Activated CD8-positive, alpha-beta T cell treated with anti-CD3 and anti-CD28 coated beads, Interleukin-2, amount 10 ng/mL, durations not matched to agents 7 days and 5 days (primary cell): ENCODE measurements at regions not wholly inside any gene's neighbourhood (a gene's known extent, or its start where the extent isn't known, plus 50 kb on each side); places are given as distances from the start of the nearest gene placed in this dataset.

Experiments used
- ATAC-seq: fragments of 150-1000 bp; cut with Tn5 transposase; one replicate; pipeline ENCODE4 v1.10.0; 2021; ENCODE audit warnings: moderate library complexity
- CTCF ChIA-PET: fragments of 350-600 bp; sonication (Branson Sonifier 250); formaldehyde crosslinking; loops from one replicate; lab custom pipeline; 2021; ENCODE audit warnings: antibody characterized with exemption; lab: Charles Lee
- POLR2A ChIA-PET: fragments of 350-600 bp; sonication (Branson Sonifier 250); formaldehyde crosslinking; loops from one replicate; lab custom pipeline; 2021; ENCODE audit warnings: antibody characterized with exemption; lab: Charles Lee
- DNase-seq: peaks from one replicate; pipeline ENCODE4 v3.0.0-alpha.2; 2020
- H3K27ac Mint-ChIP-seq: one replicate; pipeline ENCODE4 v1.8.0; 2021; ENCODE audit warnings: mild to moderate bottlenecking, mixed read lengths
- H3K27me3 Mint-ChIP-seq: one replicate; pipeline ENCODE4 v1.8.0; 2021; ENCODE audit warnings: low read depth, mixed read lengths
- H3K36me3 Mint-ChIP-seq: one replicate; pipeline ENCODE4 v1.8.0; 2021; ENCODE audit warnings: low read depth, mixed read lengths
- H3K4me1 Mint-ChIP-seq: one replicate; pipeline ENCODE4 v1.8.0; 2021; ENCODE audit warnings: low read depth, mixed read lengths
- H3K4me3 Mint-ChIP-seq: one replicate; pipeline ENCODE4 v1.8.0; 2021; ENCODE audit warnings: mild to moderate bottlenecking, mixed read lengths
- H3K9me3 Mint-ChIP-seq: one replicate; pipeline ENCODE4 v1.8.0; 2022; ENCODE audit warnings: mixed read lengths; ENCODE audit not compliant: insufficient read depth

DNA sequence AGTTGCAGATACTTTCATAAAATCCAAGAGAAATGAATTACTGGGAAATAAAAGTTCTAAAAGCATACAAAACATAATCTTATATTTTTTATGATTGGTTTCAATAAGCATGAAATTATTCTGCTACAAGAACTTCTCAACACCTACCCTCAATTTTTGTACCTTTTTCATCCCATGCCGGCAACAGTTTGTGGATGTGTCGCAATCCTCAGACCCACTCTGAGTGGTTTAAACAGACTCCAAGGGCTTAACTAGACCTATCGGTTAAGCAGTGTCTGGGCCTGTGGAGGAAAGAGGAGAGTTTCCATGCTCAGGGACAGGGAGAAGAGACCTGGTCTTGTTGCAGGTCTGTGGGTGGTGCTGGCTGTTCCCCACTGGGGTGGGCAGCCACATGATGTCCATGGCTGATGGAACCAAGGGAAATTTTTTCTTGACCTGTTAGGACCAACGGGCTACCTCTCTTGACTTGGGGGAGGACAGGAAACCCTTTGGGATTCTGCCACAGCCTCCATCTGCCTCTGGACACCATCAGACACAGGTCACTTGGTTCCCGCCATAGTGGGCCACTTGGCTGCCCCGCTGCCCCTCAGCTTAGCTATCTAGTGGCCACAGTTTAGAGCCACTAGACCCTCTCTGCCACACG, 81.1 kb upstream of the CLDN14 start:
- Mint-ChIP-seq H3K4me3 (no peak overlapping the region), H3K4me1 (peaks cover 3% of the 10 kb centered on the region), H3K27ac (no peak overlapping the region), H3K27me3 (peaks cover 3% of the 10 kb centered on the region), H3K36me3 (no peaks in the 10 kb centered on the region), H3K9me3 (peaks cover 4% of the 10 kb centered on the region)
- ChIA-PET CTCF (no interaction called here), POLR2A (no interaction called here)
- DNase-seq (no peak), ATAC-seq (no peak)

DNA sequence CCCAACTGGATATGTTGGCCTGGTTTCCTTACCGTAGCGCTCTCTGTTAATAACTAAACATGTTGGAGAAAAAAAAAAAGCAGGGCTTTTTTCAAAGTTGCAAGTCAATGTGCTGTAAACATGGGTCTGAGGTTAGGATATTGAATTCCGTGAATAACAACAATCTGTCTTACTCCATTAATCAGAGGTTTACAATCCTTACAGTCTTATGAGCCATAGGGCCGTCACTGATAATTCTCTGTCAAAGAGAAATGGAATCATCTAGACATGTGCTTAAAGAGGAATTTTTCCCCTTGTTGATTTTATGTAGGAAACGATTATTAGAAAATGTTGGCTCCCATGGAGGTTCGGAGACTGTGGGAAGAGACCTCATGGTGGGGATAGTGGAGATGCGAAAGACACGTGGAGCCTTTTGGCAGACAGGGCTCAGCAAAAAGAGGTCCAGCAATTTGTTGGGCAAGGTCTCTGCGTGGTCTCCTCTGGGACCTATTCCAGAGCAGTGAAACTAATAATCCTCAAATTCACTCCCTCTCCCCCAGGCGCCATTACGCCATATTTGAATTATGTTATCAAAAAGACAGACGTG, 83.5 kb upstream of the CLDN14 start:
- H3K4me3 Mint-ChIP-seq, result no peak overlapping the region
- no peak for ATAC-seq
- CTCF ChIA-PET, result no interaction called here
- H3K27ac Mint-ChIP-seq, result no peak overlapping the region
- no peak for DNase-seq
- H3K4me1 Mint-ChIP-seq, result peaks cover 3% of the 10 kb centered on the region
- POLR2A ChIA-PET, result interaction anchor here (0.6 to 0.7 kb wide), 2 partner anchors 16 to 325 kb away, joined by 3 to 4 read pairs; no protein-coding TSS in a partner anchor
- no peaks in the 10 kb centered on the region for H3K9me3 Mint-ChIP-seq
- no peaks in the 10 kb centered on the region for H3K36me3 Mint-ChIP-seq
- H3K27me3 Mint-ChIP-seq, result peaks cover 3% of the 10 kb centered on the region

DNA sequence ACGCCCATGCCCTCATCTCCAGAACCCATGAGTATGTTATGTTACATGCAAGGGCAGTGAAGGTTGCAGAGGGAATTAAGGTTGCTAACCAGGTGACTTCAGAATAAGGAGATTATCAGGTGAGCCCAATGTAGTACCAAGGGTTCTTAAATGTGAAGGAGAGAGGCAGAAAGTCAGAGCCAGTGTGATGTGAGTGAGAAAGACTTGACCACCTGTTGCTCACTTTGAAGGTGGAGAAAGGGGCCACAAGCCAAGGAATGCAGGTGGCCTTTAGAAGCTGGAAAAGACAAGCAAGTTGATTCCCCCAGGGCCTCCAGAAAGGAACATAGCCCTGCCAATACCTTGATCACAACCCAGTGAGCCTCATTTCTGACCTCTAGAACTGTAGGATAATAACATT, 84.7 kb upstream of the CLDN14 start:
- Mint-ChIP-seq H3K4me3 (no peak overlapping the region), H3K4me1 (peaks cover 3% of the 10 kb centered on the region), H3K27me3 (peaks cover 3% of the 10 kb centered on the region), H3K36me3 (no peaks in the 10 kb centered on the region), H3K9me3 (no peaks in the 10 kb centered on the region), H3K27ac (no peak overlapping the region)
- no peak for ATAC-seq
- POLR2A ChIA-PET, result no interaction called here
- CTCF ChIA-PET, result no interaction called here
- DNase-seq, result no peak

DNA sequence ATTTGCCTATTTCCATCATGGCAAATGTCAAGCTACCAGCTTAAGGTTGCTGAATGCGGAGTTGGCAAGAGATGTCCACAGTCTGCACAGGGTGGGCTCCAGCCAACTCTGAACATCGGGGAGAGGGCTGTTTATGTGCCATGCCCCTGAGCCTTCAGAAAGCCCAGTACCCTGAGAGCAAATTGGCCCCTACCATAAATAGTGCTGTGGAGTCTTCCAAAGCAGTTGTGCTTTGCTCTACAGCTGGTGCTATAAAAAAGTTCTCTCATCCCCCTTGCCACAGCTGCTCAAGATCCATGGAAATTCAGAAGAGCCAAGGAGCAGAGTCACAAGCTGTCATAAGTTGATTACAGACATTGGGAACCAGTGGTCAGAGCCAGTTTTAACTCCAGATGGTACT, 85.6 kb upstream of the CLDN14 start:
- no peak overlapping the region for H3K4me3 Mint-ChIP-seq
- peaks cover 3% of the 10 kb centered on the region for H3K4me1 Mint-ChIP-seq
- ChIA-PET POLR2A (no interaction called here), CTCF (no interaction called here)
- H3K9me3 Mint-ChIP-seq, result no peaks in the 10 kb centered on the region
- DNase-seq, result no peak
- peaks cover 4% of the 10 kb centered on the region for H3K27me3 Mint-ChIP-seq
- H3K36me3 Mint-ChIP-seq, result no peaks in the 10 kb centered on the region
- ATAC-seq, result no peak
- no peak overlapping the region for H3K27ac Mint-ChIP-seq

DNA sequence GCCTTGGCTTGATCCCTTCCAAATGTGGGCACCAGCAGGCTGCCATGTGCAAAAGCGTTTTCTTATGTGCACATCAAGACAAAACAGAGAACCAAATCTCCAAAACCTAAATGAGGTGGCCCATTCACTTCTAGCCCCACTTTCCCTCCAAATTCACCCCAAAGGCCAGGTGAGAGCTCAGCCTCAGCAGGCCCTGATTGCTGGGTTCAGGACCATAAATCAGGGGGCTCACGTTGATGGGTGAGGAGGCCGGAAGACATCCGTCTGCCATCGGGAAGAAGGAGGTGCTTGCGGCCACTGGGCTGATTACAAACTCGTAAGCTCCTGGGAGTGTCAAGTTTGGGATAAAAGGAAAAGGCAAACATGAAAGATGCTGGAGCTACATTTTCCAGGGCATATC, 86.7 kb upstream of the CLDN14 start:
- Mint-ChIP-seq H3K9me3 (no peaks in the 10 kb centered on the region), H3K27ac (no peak overlapping the region), H3K4me3 (no peak overlapping the region), H3K27me3 (peaks cover 4% of the 10 kb centered on the region), H3K36me3 (no peaks in the 10 kb centered on the region), H3K4me1 (peaks cover 3% of the 10 kb centered on the region)
- no peak for ATAC-seq
- no peak for DNase-seq
- POLR2A ChIA-PET, result no interaction called here
- CTCF ChIA-PET, result no interaction called here

DNA sequence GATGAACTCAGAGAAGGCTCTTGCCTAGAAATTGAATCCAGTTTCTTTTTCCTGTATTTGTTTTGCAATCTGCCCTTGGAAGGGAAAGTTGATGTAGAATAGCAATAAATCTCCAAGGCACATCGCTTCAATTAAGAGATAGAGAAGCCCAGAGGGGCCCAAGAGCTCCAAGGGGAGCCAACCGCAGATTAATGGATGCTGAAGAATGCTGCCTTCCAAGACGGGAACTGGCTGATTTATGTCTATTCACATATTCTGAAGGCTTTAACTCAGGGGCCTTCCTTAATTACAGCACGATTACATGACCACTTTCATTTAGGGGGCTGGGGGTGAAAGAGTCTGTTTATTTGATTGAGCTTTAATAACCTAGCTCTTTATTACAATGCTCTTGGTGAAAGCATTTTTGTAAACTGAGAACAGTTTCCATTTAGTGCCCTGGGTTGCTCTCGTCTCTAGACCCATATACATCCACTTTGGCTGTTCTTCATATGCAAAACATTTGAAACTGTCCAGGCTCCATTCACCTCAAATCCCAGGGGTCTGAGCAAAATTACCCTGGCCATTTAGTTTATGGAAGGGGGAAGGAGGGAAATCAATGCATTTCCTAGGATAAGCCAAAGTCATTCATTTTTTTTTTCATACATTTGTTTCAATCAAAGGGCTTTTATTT, 87.4 kb upstream of the CLDN14 start:
- H3K4me1 Mint-ChIP-seq, result no peaks in the 10 kb centered on the region
- no peaks in the 10 kb centered on the region for H3K36me3 Mint-ChIP-seq
- CTCF ChIA-PET, result no interaction called here
- no peak for ATAC-seq
- no peak overlapping the region for H3K4me3 Mint-ChIP-seq
- peaks cover 4% of the 10 kb centered on the region for H3K27me3 Mint-ChIP-seq
- no peak for DNase-seq
- H3K9me3 Mint-ChIP-seq, result no peaks in the 10 kb centered on the region
- POLR2A ChIA-PET, result no interaction called here
- no peak overlapping the region for H3K27ac Mint-ChIP-seq

DNA sequence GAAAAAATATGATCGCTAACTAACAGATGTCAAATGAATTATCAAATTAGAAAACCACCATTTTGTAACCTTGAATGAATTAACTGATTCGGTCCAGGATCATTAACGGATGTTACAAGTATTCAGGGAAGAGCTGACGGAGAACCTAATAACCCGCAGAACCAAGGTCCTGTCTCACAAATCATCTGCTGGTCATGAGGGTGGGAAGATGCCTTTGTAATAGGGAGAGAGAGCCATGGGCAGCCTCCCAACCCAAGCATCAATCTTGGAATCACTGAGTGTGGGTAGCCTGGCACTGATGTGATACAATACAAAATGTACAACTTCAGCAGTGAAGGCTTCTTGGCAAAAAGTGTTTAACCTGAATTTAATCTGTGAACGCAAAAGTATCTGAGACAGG, 89.6 kb upstream of the CLDN14 start:
- Mint-ChIP-seq H3K36me3 (no peaks in the 10 kb centered on the region), H3K9me3 (no peaks in the 10 kb centered on the region), H3K4me1 (no peaks in the 10 kb centered on the region), H3K27ac (no peak overlapping the region), H3K27me3 (peaks cover 3% of the 10 kb centered on the region), H3K4me3 (no peak overlapping the region)
- no peak for ATAC-seq
- ChIA-PET POLR2A (no interaction called here), CTCF (no interaction called here)
- DNase-seq, result no peak

DNA sequence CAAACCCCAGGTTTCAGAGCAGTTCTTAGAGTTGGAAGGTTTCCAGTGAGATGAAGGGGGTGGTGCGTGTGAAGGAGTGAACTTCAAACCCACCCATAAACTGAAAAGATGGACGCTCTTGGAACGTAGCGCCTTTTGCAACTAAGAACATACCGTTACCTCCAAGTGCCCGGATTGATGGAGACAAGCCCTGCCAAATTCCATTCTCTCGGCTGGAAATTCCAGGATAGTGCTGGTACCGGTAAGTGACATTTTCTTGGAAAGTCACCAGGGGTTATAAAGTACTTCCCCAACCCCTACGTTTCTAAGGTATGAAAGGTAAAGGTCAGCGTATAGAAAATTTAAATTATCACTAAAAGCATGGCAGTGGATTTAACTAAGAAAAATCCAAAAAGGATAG, 91.6 kb upstream of the CLDN14 start:
- H3K27me3 Mint-ChIP-seq, result peaks cover 8% of the 10 kb centered on the region
- H3K4me3 Mint-ChIP-seq, result no peak overlapping the region
- H3K36me3 Mint-ChIP-seq, result no peaks in the 10 kb centered on the region
- ATAC-seq (no peak), DNase-seq (no peak)
- no peak overlapping the region for H3K27ac Mint-ChIP-seq
- H3K4me1 Mint-ChIP-seq, result no peaks in the 10 kb centered on the region
- no peaks in the 10 kb centered on the region for H3K9me3 Mint-ChIP-seq
- ChIA-PET CTCF (no interaction called here), POLR2A (no interaction called here)

DNA sequence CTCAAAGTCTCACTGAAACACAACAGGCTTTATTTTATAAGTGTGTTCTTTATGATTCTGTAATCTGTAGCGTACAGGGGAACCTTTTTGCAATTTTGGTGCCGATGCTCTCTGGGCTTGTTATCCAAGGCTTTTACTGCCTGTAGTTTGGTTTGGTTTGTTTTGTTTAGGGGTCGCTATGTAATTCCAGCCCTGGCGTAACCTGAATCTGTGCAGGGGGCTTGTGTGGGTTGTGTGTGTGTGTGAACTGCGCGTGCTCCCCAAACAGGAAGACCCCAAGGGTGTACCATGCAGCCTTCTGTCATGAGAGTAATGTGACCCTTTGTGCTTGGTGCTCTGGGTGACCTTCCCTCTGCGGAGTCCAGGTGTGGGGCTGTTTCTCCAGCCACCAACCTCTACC, 92.1 kb upstream of the CLDN14 start:
- no peaks in the 10 kb centered on the region for H3K36me3 Mint-ChIP-seq
- H3K9me3 Mint-ChIP-seq, result no peaks in the 10 kb centered on the region
- H3K4me3 Mint-ChIP-seq, result no peak overlapping the region
- DNase-seq (no peak), ATAC-seq (no peak)
- no peak overlapping the region for H3K27ac Mint-ChIP-seq
- H3K4me1 Mint-ChIP-seq, result no peaks in the 10 kb centered on the region
- peaks cover 8% of the 10 kb centered on the region for H3K27me3 Mint-ChIP-seq
- CTCF ChIA-PET, result no interaction called here
- POLR2A ChIA-PET, result no interaction called here

DNA sequence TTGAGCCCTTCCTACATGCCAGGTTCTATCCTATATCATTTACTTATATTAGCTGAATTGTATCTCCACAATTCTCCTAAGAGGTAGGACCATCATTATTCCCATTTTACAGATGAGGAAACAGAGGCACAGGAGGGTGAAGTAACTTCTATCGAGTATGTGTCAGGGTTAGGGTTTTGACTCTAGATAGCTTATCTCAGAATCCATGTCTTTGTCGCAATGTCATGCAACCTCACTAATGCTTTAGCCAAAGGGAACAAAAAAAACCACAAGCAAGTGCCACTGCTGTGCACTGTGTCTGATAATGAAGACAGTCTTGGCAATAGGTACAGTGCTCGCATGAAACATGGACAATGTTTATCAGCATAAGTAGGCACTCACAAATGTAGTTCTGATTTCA, 95.4 kb upstream of the CLDN14 start:
- DNase-seq (no peak), ATAC-seq (no peak)
- Mint-ChIP-seq H3K27ac (no peak overlapping the region), H3K9me3 (no peaks in the 10 kb centered on the region), H3K27me3 (peaks cover 6% of the 10 kb centered on the region), H3K4me1 (no peaks in the 10 kb centered on the region), H3K36me3 (no peaks in the 10 kb centered on the region), H3K4me3 (no peak overlapping the region)
- ChIA-PET POLR2A (no interaction called here), CTCF (no interaction called here)

DNA sequence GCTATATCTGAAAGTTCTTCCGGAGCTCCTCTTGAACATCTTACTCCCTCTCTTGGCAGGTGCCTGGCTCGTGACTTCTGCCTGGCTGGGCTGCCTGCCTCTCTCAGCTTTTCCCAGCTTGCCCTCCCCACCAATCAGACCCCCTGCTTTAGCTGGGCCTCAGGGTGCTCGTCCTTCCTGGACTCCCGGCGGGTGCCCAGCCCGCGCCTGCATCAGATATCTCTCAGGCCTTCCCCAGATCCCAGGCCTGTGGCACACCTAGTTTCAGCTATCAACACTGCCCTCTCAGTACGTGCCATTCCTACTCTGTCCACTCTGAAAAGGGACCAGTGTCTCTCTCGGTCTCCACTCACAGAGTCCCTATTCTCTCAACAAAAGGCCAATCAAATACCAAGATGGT, 96.5 kb upstream of the CLDN14 start:
- H3K27me3 Mint-ChIP-seq, result peaks cover 7% of the 10 kb centered on the region
- H3K27ac Mint-ChIP-seq, result no peak overlapping the region
- CTCF ChIA-PET, result no interaction called here
- DNase-seq (no peak), ATAC-seq (no peak)
- H3K36me3 Mint-ChIP-seq, result no peaks in the 10 kb centered on the region
- no peaks in the 10 kb centered on the region for H3K9me3 Mint-ChIP-seq
- no peak overlapping the region for H3K4me3 Mint-ChIP-seq
- POLR2A ChIA-PET, result no interaction called here
- no peaks in the 10 kb centered on the region for H3K4me1 Mint-ChIP-seq

DNA sequence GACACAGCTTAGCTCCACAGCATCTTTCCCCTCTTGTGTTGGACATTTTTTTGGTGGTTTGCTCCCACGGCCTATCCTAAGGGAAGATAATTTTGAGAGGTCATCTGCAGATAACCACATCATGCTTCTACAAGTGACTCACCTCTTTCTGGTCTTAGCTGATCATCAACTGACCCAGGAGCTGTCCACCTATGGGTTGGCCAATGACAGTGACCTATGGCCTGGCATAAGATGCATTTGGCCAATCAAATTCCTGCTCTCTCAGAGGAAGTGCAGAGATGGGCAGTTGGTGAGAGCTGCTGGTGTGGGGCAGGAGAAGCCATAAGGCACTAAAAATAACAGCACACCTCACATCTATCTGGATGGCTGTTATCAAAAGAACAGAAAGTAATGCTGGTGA, 100.0 kb upstream of the CLDN14 start:
- ChIA-PET CTCF (no interaction called here), POLR2A (no interaction called here)
- H3K27me3 Mint-ChIP-seq, result peaks cover 7% of the 10 kb centered on the region
- no peaks in the 10 kb centered on the region for H3K36me3 Mint-ChIP-seq
- no peaks in the 10 kb centered on the region for H3K9me3 Mint-ChIP-seq
- no peaks in the 10 kb centered on the region for H3K4me1 Mint-ChIP-seq
- no peak for DNase-seq
- no peak for ATAC-seq
- H3K4me3 Mint-ChIP-seq, result no peak overlapping the region
- no peak overlapping the region for H3K27ac Mint-ChIP-seq
